Stimulated activated CD4-positive, alpha-beta T cell treated with anti-CD3 and anti-CD28 coated beads, Interleukin-4, amount 100 ng/mL, for 1 hour (primary cell): ENCODE measurements at regions not wholly inside any gene's neighbourhood (a gene's known extent, or its start where the extent isn't known, plus 50 kb on each side); places are given as distances from the start of the nearest gene placed in this dataset.

Source experiments
- DNase-seq: peaks from one replicate; pipeline ENCODE4 v3.0.0-alpha.2; 2020

GRCh38 chr6:156347246-156347645 is 429.9 kb upstream of the ARID1B start:
- no peak for DNase-seq

- no peak for DNase-seq
Observed at GRCh38 chr6:156345700-156346099, 431.5 kb upstream of the ARID1B start.

DNA sequence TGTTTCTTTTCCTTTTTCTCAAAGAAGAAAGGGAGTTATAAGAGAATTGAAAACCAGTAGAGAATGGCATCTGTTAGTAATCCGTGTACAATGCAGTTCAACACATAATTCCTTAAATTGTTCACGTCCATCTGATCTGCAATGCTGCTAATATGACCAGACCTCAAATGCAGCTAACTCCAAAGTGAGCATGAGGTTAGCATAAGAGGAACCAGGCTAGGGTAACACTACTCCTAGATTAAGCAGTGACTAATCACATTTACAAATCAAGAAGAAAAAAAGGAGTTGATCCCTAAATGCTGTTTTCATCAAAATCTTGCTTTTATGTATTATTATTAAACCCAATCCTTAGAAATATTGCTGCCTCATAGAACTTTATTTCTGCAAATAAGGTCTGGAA is 432.7 kb upstream of the ARID1B start:
- DNase-seq: no peak

DNA sequence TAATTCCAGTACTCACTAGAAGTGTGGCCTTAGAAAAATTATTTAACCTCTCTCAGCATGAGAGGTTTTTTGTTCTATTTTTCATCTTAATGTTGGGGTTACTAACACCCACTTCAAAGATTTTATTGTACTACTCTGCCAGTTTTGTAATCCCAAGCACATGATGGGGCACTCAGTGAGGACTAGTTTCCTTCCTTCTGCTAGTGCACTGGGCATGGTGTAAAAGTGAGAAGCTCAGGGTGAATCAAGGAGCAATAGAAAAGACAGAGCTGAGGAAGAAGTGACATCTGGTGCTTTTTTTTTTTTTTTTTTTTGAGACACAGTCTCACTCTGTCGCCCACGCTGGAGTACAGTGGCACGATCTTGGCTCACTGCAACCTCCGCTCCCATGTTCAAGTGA is 439.4 kb upstream of the ARID1B start:
- no peak for DNase-seq

DNA sequence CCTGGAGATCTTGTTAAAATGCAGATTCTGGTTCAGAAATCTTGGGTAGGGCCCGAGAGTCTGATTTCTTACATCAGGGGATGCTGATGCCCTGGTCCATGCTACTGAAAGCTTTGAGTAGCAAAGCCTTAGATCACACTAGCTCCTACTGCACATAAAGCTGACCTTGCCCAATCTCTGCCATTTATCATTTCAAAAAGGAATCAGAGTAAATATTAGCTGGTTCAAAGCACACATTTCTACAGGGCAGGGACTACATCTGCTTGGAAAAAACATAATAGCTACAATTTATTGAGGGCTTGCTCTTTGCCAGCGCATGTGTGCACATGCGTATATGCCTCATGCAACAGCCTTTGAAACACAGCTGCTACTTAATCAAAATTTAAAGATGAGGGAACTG is 440.4 kb upstream of the ARID1B start:
- no peak for DNase-seq

DNA sequence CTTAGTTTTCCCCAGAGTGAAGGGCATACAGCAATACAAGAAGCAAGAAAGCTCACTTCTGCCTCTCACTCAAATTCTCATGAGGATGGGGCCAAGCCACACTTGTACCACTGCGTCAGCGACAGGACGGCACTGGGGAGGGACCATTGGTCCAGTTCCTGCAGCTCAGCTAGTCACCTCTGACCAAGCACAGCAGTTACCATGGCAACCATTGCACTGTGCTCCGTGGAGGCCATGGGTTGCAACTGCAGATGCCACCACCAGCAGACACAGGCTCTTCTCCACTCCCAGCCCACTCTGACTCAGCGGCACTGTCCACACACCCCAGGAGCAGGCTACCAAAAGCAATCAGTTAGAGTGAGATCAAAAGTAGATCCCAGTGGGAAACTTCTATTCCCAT is 441.1 kb upstream of the ARID1B start:
- DNase-seq: no peak

DNA sequence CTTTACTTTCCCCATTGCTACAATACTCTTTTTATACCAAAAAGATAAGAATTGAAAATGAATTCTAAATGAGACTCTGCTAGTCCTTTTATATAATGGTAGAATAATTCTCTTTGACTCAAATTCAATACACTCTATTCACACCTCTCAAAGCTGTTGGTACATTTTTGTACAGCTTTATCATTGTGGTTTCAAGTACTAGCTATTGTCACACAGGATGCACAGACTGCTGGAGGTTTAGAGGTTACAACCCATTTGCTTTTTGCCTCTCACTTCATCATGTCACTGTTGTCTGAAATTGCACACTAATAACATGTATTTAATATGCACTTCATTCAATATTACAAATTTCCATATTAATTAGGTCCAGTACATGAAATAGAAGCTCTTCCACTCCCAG is 442.2 kb upstream of the ARID1B start:
- DNase-seq: no peak

- no peak for DNase-seq
Observed at GRCh38 chr6:156319707-156320106, 457.5 kb upstream of the ARID1B start.

- no peak for DNase-seq
Observed at GRCh38 chr6:156316583-156317125, 460.5 kb upstream of the ARID1B start.

GRCh38 chr6:156315146-156315545 is 462.0 kb upstream of the ARID1B start:
- no peak for DNase-seq

DNA sequence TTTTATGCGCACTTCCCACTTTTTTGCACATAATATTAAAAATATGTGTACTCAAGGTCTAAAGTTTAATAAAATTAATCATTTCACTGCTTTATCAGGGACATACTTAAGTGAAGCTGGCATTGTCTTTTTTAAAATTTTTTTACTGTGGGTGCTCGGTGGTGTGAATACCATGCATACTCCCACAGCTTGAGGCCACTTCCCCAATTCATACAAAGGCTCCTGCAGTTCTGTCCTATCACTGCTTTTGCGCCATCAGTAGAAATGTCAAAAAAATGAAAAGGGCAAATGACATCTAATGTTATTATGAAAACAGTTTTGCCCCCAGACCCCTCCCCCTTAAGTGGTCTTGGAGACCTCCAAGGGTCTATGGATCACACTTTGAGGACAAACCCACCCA is 464.1 kb upstream of the ARID1B start:
- DNase-seq: no peak

DNA sequence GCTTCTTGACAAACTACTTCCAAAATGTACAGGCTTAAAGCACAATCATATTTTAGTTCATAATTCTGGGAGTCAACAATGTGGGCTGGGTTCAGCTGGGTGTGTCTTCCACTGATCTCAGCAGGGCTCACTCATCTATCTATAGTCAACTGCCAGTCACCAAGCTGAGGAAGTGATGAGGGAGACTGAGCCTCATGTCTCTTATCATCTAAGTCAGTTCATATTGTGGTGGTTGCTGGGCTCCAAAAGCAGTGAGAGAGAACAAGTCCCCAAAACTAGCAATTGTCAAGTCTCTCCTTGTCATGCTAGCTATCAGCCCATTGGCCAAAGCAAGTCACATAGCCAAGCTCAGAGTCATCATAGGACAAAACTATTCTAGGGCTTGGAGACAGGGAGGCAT is 465.9 kb upstream of the ARID1B start:
- no peak for DNase-seq

- no peak for DNase-seq
Observed at GRCh38 chr6:156310701-156311100, 466.5 kb upstream of the ARID1B start.

DNA sequence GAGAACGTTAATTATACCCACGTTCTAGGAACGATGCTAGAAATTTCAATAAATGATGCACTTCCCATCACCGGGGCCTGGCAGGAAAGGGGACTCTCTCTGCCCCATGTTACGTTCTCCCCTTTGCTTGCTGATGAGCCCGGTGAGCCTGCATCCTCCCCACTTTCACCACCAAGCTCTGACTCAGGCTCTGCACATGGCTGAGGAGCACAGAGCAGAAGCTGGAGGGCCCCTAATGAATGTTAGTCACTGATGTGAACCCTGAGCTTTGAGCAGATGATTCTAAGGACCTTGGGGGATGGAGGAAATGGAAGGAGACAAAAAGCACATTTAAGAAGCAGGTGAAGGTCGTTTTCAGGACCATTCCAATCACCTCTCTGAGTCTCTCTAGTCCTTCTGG is 468.2 kb upstream of the ARID1B start:
- no peak for DNase-seq

DNA sequence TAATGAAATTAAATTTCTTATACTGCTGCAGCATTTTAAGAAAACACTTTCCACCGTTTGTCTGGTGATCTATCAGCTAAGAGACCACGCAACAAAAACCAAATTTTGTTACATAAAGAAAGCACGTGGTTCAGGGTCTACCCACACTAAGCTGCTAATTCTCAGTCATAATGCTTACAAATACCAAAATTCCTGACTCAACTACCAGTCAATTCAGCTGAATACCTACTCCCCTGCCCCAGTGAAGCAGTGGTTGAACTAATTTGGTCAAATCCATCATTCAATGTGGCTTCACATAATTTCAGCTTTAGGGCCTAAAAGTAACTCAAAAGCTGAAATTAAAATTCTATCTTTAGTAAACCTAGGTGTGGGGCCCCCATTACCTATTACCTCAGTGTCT is 468.6 kb upstream of the ARID1B start:
- no peak for DNase-seq

GRCh38 chr6:156306531-156306930 is 470.6 kb upstream of the ARID1B start:
- DNase-seq: no peak

DNA sequence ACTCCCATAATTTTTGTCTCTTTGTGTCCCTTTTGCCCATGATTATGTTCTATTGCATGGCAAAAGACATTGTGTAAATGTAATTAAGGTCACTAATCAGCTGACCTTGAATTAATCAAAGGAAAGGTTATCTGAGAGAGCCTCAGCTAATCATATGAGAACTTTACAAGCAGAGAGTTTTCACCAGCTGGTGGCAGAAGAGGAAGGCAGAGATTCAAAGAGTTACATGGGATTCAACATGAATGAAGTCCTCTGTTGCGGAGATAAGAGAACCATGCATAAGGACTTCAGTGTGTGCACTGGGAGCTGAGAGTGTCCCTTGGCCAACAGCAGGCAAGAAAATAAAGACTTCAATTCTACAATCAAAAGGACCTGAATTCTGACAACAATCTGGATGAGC is 494.1 kb upstream of the ARID1B start:
- DNase-seq: no peak

GRCh38 chr6:156282087-156282486 is 495.1 kb upstream of the ARID1B start:
- no peak for DNase-seq

- no peak for DNase-seq
Observed at GRCh38 chr6:156281266-156281665, 495.9 kb upstream of the ARID1B start.

DNA sequence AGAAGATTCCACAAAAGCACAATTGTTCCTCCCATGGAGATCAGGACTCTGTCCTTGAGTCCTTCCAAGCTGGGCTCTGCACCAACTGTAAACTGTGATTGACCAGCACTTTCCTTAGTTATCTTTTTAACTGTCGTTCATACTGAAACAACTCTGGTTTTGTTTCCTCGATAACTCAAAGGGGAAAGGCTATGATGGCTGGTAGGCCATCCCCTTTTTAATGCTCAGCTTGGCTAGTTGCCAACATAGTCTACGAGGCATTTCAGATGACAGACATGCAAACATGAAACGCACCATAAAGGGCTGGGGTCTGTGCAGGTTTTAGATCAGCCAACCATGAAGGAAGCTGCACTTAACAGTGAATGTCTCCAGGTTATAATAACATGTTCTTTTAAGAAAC is 497.1 kb upstream of the ARID1B start:
- no peak for DNase-seq

GRCh38 chr6:156279261-156279969 is 497.8 kb upstream of the ARID1B start:
- no peak for DNase-seq

- no peak for DNase-seq
Observed at GRCh38 chr6:156273065-156273711, 504.0 kb upstream of the ARID1B start.

GRCh38 chr6:156269751-156270369 is 507.3 kb upstream of the ARID1B start:
- DNase-seq: peak; percentile 40

DNA sequence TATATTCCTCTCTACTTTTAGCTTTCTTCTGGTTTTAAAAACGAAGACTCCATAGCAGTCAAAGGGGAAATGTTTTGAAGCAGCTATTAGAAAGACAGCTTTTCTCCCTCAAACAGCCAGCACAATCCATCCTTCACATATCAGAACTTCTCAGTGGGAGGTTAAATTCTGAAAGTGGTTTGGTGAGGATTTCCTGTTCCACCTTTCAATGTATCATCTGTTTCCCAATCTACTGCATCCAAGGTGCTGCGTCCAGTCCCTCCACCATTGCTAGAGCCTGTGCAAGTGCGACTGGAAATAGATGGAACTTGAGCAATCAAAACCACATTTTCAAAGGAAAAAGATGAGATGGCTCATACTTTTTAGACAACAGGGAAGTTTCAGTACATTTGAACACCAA is 508.3 kb upstream of the ARID1B start:
- no peak for DNase-seq
